AG09319 (cell line): ENCODE measurements at regions not wholly inside any gene's neighbourhood (a gene's known extent, or its start where the extent isn't known, plus 50 kb on each side); places are given as distances from the start of the nearest gene placed in this dataset.

Experiments
- DNase-seq: peaks from one replicate; pipeline ENCODE4 v3.0.0-alpha.2; 2010; ENCODE audit warnings: low read depth; ENCODE audit errors: extremely low read depth
- TF ChIP-seq, protein P1 (sequence below): IDR thresholded peaks from 2 replicates; pipeline ENCODE4 v1.5.1; 2011; ENCODE audit warnings: low read depth, mild to moderate bottlenecking, inconsistent platforms, low read length, moderate library complexity

GRCh38 chr5:141760193-141760592, 78.2 kb upstream of the ARAP3 start:
- DNase-seq = no peak
- TF ChIP-seq, protein P1, sequence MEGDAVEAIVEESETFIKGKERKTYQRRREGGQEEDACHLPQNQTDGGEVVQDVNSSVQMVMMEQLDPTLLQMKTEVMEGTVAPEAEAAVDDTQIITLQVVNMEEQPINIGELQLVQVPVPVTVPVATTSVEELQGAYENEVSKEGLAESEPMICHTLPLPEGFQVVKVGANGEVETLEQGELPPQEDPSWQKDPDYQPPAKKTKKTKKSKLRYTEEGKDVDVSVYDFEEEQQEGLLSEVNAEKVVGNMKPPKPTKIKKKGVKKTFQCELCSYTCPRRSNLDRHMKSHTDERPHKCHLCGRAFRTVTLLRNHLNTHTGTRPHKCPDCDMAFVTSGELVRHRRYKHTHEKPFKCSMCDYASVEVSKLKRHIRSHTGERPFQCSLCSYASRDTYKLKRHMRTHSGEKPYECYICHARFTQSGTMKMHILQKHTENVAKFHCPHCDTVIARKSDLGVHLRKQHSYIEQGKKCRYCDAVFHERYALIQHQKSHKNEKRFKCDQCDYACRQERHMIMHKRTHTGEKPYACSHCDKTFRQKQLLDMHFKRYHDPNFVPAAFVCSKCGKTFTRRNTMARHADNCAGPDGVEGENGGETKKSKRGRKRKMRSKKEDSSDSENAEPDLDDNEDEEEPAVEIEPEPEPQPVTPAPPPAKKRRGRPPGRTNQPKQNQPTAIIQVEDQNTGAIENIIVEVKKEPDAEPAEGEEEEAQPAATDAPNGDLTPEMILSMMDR = no peak

DNA sequence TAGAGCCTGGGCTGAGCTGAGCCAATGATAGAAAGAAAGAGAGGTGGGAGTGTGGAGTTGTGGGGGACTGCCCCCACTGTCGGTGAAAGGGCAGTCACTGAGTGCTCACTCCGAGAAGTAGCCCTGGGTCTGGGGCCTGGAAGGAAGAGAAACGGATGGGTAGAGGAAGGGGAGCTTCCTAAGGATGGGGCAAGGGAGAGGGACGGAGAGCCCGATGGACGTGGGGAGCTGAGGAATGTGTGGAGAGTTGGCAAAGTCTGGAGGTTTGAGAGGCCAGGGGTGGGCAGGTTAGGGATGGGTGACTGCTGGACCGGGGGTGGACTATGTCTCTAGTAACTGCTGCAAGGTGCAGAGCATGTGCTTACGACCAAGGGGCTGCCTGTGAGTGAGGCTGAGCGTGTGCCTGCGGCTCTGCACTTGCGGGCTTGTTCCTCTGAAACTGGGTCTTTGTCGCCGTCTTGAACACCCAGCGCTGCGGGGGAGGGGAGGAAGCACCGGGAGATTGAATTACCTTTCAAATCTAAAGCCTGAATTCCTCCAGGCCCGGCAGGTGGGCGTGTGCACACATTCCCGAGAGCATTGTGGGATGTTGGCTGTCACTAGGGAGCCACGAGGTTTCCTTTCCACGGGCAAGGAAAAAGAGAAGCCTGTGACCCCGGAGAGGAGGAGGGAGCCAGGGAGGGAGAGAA, 76.4 kb upstream of the ARAP3 start:
- no peak for DNase-seq
- TF ChIP-seq, protein P1 = no peak

GRCh38 chr5:141757402-141757801, 75.4 kb upstream of the ARAP3 start:
- DNase-seq = no peak
- TF ChIP-seq, protein P1 = peak; percentile 48

GRCh38 chr5:141756196-141756595, 74.2 kb upstream of the ARAP3 start:
- TF ChIP-seq, protein P1 = no peak
- DNase-seq = no peak

DNA sequence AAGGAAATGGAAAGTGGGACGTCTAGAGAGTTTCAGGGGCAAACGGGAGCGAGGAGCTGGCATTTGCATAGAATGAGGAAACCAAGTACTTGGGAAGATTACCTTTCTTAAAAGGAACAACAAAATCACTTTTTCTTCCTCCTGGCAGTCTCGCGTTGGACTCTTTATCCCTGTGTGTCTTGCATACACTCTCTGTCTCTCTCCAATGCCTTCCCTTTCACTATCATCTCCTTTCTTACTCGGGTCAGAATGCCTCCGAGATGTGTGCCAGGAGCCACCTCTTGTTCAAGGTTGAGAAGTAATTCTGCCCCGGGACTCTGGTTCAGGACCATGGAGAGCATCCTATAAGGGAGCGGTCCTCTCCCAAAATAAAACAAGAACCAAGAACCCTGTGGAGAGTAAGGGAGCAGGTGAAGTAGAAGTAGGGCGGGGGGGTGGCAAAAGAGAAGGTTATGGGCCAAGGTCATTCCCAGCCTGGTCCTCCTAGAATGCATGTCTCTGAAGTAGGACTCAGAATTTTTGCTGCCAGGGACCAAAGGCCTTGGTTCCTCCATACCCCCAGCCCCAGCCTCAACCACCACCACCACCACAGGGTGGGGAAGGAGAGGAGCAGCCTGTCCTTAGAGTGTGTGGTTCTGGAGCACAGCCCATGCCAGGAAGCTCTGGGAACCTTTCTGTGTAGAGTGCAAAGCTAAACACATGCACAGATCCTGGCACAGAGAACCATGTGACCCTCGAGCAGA, 72.1 kb upstream of the ARAP3 start:
- DNase-seq = no peak
- TF ChIP-seq, protein P1 = no peak

DNA sequence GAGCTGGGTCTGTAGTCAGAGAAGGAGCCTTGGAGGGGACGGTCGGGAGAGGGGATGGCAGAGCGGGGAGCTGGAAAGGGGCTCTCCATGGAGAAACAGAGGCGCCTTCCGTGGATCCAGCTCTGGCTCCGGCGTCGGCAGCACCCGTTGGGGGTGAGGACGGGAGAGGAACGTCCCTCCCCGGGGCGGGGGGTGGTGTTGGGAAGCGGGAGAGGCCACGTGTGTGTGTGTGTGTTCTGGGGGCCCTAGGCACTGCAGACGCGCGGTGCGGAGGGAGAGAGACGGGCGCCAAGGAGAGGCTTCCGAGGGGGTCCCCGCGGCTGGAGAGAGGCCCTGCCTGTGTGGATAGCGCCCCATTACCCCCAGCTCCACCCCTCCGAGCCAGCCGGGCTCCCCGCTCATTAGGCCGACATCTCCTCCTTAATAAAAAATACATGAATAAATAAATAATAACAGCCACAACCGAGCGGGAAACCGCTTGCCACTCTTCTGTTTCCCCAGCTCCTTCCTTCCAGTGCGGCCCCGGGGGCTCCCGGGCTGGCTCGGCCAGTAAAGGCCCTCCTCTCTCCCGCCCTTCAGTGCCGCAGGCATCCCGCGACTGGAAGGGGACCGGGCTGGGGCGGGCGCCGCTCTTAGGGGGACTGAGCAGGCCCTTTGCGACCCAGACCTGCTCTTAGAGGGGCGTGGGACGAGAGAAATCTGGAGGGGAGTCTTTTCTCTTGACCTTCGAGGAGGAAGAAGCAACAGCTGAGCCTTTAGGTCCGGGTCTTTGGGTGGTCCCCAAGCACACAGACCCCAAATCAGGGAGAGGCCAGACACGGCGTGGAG, 71.3 kb upstream of the ARAP3 start:
- no peak for DNase-seq
- TF ChIP-seq, protein P1 = no peak
